ENCODE measurements at regions not wholly inside any gene's neighbourhood (a gene's known extent, or its start where the extent isn't known, plus 50 kb on each side); places are given as distances from the start of the nearest gene placed in this dataset.

GRCh38 chr5:2338686-2339085 lies 412.8 kb downstream of the IRX2 start:
- TF ChIP-seq CTCF (IDR thresholded peaks at IDR 0.05; ENCODE audit: insufficient read depth, low read depth, low read length) (no peak), EZH2 (IDR thresholded peaks at IDR 0.05; ENCODE audit: insufficient read depth, low read length) (no peak)

All from astrocyte (in vitro differentiated cells and primary cell).